ENCODE measurements at regions not wholly inside any gene's neighbourhood (a gene's known extent, or its start where the extent isn't known, plus 50 kb on each side); places are given as distances from the start of the nearest gene placed in this dataset.

GRCh38 chr13:42728507-42729180, 52.7 kb upstream of the FAM216B start:
- H3K27me3 ChIP-seq = no peaks in the 10 kb centered on the region
- TF ChIP-seq EZH2phosphoT487 (IDR thresholded peaks at IDR 0.05; ENCODE audit: low read depth, severe bottlenecking, unreplicated experiment) (no peak), EZH2 (IDR thresholded peaks at IDR 0.05; ENCODE audit: borderline replicate concordance) (no peak), CTCF (IDR thresholded peaks at IDR 0.05; ENCODE audit: poor library complexity) (no peak)
- no peaks in the 10 kb centered on the region for H3K9me2 ChIP-seq (replicated peaks; ENCODE audit: insufficient read depth)
- H3K4me1 ChIP-seq (ENCODE audit: insufficient read depth) = no peaks in the 10 kb centered on the region
- H3K36me3 ChIP-seq (replicated peaks; ENCODE audit: insufficient read depth, low read depth) = no peaks in the 10 kb centered on the region
- H3K9me3 ChIP-seq (ENCODE audit: low read depth) = no peaks in the 10 kb centered on the region
- no peak overlapping the region for H3K4me2 ChIP-seq
- H4K20me1 ChIP-seq (ENCODE audit: insufficient read depth, poor library complexity, severe bottlenecking) = no peaks in the 10 kb centered on the region
- no peaks in the 10 kb centered on the region for H3K79me2 ChIP-seq
- H2AFZ ChIP-seq = no peak overlapping the region
- 68% methylated on average over 8 of the region's 8 CpGs for WGBS (ENCODE audit: low lambda C conversion rate, missing lambda C conversion rate)
- no peak overlapping the region for H3K4me3 ChIP-seq
- no peak for DNase-seq (ENCODE audit: low spot score)
- no peak overlapping the region for H3K27ac ChIP-seq

GRCh38 chr13:42729857-42730402, 51.5 kb upstream of the FAM216B start:
- TF ChIP-seq CTCF (IDR thresholded peaks at IDR 0.05; ENCODE audit: poor library complexity) = no peak
- TF ChIP-seq EZH2phosphoT487 (IDR thresholded peaks at IDR 0.05; ENCODE audit: low read depth, severe bottlenecking, unreplicated experiment) = no peak
- TF ChIP-seq EZH2 (IDR thresholded peaks at IDR 0.05; ENCODE audit: borderline replicate concordance) = no peak
- H3K4me3 ChIP-seq = no peak overlapping the region
- H4K20me1 ChIP-seq (ENCODE audit: insufficient read depth, poor library complexity, severe bottlenecking) = no peaks in the 10 kb centered on the region
- no peak for DNase-seq (ENCODE audit: low spot score)
- no peaks in the 10 kb centered on the region for H3K27me3 ChIP-seq
- no peak overlapping the region for H3K27ac ChIP-seq
- H3K79me2 ChIP-seq = no peaks in the 10 kb centered on the region
- 96% methylated on average over 1 of the region's 1 CpG for WGBS (ENCODE audit: low lambda C conversion rate, missing lambda C conversion rate)
- H3K4me2 ChIP-seq = no peak overlapping the region
- no peaks in the 10 kb centered on the region for H3K9me2 ChIP-seq (replicated peaks; ENCODE audit: insufficient read depth)
- no peaks in the 10 kb centered on the region for H3K9me3 ChIP-seq (ENCODE audit: low read depth)
- H3K4me1 ChIP-seq (ENCODE audit: insufficient read depth) = no peaks in the 10 kb centered on the region
- no peak overlapping the region for H2AFZ ChIP-seq
- no peaks in the 10 kb centered on the region for H3K36me3 ChIP-seq (replicated peaks; ENCODE audit: insufficient read depth, low read depth)
